C1 segment of cervical spinal cord (tissue), 14 donors: ENCODE measurements at regions not wholly inside any gene's neighbourhood (a gene's known extent, or its start where the extent isn't known, plus 50 kb on each side); places are given as distances from the start of the nearest gene placed in this dataset.
A peak's percentile ranks its signal among the peaks of the same experiment; 100 is the strongest.
"Not testable (repeated sequence)": the region's sequence is repeated elsewhere in the genome, so short reads cannot be mapped to it uniquely, and the experiment has no call there.

Experiments used
- DNase-seq, 14 donors: peaks; one replicate each; lab custom pipeline; 2025; lab: John Stamatoyannopoulos, UW

- DNase-seq, result no peak
Observed at GRCh38 chr22:19599626-19600243, 75.5 kb upstream of the CLDN5 start.

GRCh38 chr22:19603346-19603745 is 79.1 kb upstream of the CLDN5 start:
- not testable (repeated sequence) for DNase-seq

GRCh38 chr22:19603767-19604166 is 79.6 kb upstream of the CLDN5 start:
- no peak for DNase-seq

- no peak for DNase-seq
Observed at GRCh38 chr22:19604711-19605268, 80.6 kb upstream of the CLDN5 start.

GRCh38 chr22:19605508-19606331 is 81.5 kb upstream of the CLDN5 start:
- DNase-seq, result peak in 1 of 14 donors; percentile 71

GRCh38 chr22:19606332-19607191 is 82.4 kb upstream of the CLDN5 start:
- DNase-seq, result no peak

GRCh38 chr22:19607192-19608002 is 83.2 kb upstream of the CLDN5 start:
- DNase-seq, result peak in 1 of 14 donors; percentile 92

GRCh38 chr22:19608003-19608690 is 83.9 kb upstream of the CLDN5 start:
- peak in 1 of 14 donors; percentile 32 for DNase-seq

- not testable (repeated sequence) for DNase-seq
Observed at GRCh38 chr22:19609753-19610152, 85.5 kb upstream of the CLDN5 start.

GRCh38 chr22:19610518-19611253 is 86.5 kb upstream of the CLDN5 start:
- DNase-seq, result no peak

- no peak for DNase-seq
Observed at GRCh38 chr22:19611590-19611989, 87.4 kb upstream of the CLDN5 start.

GRCh38 chr22:19612866-19613572 is 88.8 kb upstream of the CLDN5 start:
- DNase-seq, result no peak

- DNase-seq, result no peak
Observed at GRCh38 chr22:19614536-19614863, 90.3 kb upstream of the CLDN5 start.

- DNase-seq, result no peak
Observed at GRCh38 chr22:19615001-19615461, 90.8 kb upstream of the CLDN5 start.

GRCh38 chr22:19615867-19616581 is 91.8 kb upstream of the CLDN5 start:
- DNase-seq, result no peak

- no peak for DNase-seq
Observed at GRCh38 chr22:19619144-19620009, 94.9 kb upstream of the SEPTIN5 start.

- peak in 1 of 14 donors; percentile 28 for DNase-seq
Observed at GRCh38 chr22:19620742-19621371, 93.4 kb upstream of the SEPTIN5 start.
